ENCODE measurements at regions not wholly inside any gene's neighbourhood (a gene's known extent, or its start where the extent isn't known, plus 50 kb on each side); places are given as distances from the start of the nearest gene placed in this dataset.

GRCh38 chr21:19266636-19267035, 863.1 kb upstream of the TMPRSS15 start:
- DNase-seq (ENCODE audit: low read depth), result no peak
- no peak for TF ChIP-seq CTCF (conservative IDR thresholded peaks at IDR 0.05; ENCODE audit: low read depth, low read length)
- no peak overlapping the region for H3K4me3 ChIP-seq (ENCODE audit: low read depth, low read length)

GRCh38 chr21:19268686-19269085, 865.1 kb upstream of the TMPRSS15 start:
- no peak for TF ChIP-seq CTCF (conservative IDR thresholded peaks at IDR 0.05; ENCODE audit: low read depth, low read length)
- DNase-seq (ENCODE audit: low read depth), result no peak
- H3K4me3 ChIP-seq (ENCODE audit: low read depth, low read length), result no peak overlapping the region

- TF ChIP-seq CTCF (conservative IDR thresholded peaks at IDR 0.05; ENCODE audit: low read depth, low read length), result no peak
- no peak for DNase-seq (ENCODE audit: low read depth)
- no peak overlapping the region for H3K4me3 ChIP-seq (ENCODE audit: low read depth, low read length)
Measured at GRCh38 chr21:19275065-19275464, 871.5 kb upstream of the TMPRSS15 start.

GRCh38 chr21:19276665-19277064, 873.1 kb upstream of the TMPRSS15 start:
- DNase-seq (ENCODE audit: low read depth), result no peak
- H3K4me3 ChIP-seq (ENCODE audit: low read depth, low read length), result no peak overlapping the region
- TF ChIP-seq CTCF (conservative IDR thresholded peaks at IDR 0.05; ENCODE audit: low read depth, low read length), result no peak

- DNase-seq (ENCODE audit: low read depth), result no peak
- no peak for TF ChIP-seq CTCF (conservative IDR thresholded peaks at IDR 0.05; ENCODE audit: low read depth, low read length)
- no peak overlapping the region for H3K4me3 ChIP-seq (ENCODE audit: low read depth, low read length)
Measured at GRCh38 chr21:19286876-19287275, 883.3 kb upstream of the TMPRSS15 start.

- no peak overlapping the region for H3K4me3 ChIP-seq (ENCODE audit: low read depth, low read length)
- no peak for DNase-seq (ENCODE audit: low read depth)
- TF ChIP-seq CTCF (conservative IDR thresholded peaks at IDR 0.05; ENCODE audit: low read depth, low read length), result no peak
Measured at GRCh38 chr21:19290328-19290727, 886.7 kb upstream of the TMPRSS15 start.

GRCh38 chr21:19320291-19320690, 916.7 kb upstream of the TMPRSS15 start:
- DNase-seq (ENCODE audit: low read depth), result no peak
- TF ChIP-seq CTCF (conservative IDR thresholded peaks at IDR 0.05; ENCODE audit: low read depth, low read length), result no peak
- H3K4me3 ChIP-seq (ENCODE audit: low read depth, low read length), result no peak overlapping the region

Data from epithelial cell of proximal tubule (primary cell).